ENCODE measurements at regions not wholly inside any gene's neighbourhood (a gene's known extent, or its start where the extent isn't known, plus 50 kb on each side); places are given as distances from the start of the nearest gene placed in this dataset.

DNA sequence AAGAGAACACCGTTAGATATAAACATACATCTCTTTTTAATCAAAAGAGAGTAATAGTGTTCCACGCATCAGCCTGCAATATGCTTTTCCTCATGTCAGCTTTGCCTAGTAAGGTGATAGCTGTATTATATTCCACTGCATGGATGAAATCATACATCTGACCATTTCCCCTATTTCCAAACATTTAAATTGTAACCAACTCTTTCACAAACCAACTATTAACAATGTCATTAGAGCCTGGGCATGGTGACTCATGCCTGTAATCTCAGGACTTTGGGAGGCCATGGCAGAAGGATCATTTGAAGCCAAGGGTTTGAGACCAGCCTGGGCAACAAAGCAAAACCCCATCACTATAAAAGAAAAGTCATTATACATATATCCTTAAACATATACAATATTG is 284.8 kb downstream of the BCL11A start:
- H3K9ac ChIP-seq (ENCODE audit: control insufficient read depth, insufficient read depth, low read length) = no peak overlapping the region
- DNase-seq (ENCODE audit: low read depth, low spot score) (no peak), ATAC-seq (no peak), FAIRE-seq (no peak)
- no peak overlapping the region for H3K4me2 ChIP-seq (ENCODE audit: control insufficient read depth, insufficient read depth)
- ChIA-PET RAD21 (ENCODE audit: unreplicated experiment) (no interaction called here), CTCF (no interaction called here), POLR2A (no interaction called here), SMC1A (ENCODE audit: uncharacterized antibody, unreplicated experiment) (no interaction called here)
- no peaks in the 10 kb centered on the region for H3K4me1 ChIP-seq (ENCODE audit: control insufficient read depth, insufficient read depth, low read length)
- no peaks in the 10 kb centered on the region for H4K20me1 ChIP-seq (ENCODE audit: control insufficient read depth, insufficient read depth)
- H3K4me3 ChIP-seq = no peak overlapping the region
- in situ Hi-C loops (cut with MboI) = no loop called here
- no peak overlapping the region for H2AFZ ChIP-seq (ENCODE audit: control insufficient read depth, low read depth, low read length)
- 45% methylated on average over 2 of the region's 2 CpGs for WGBS (ENCODE audit: insufficient coverage, insufficient replicate concordance, low lambda C conversion rate, missing lambda C conversion rate)
- no peak overlapping the region for H3K27ac ChIP-seq (ENCODE audit: control insufficient read depth, insufficient read depth)
- H3K27me3 ChIP-seq (replicated peaks in 1 of 2; ENCODE audit: control insufficient read depth in 2 of 2, insufficient read depth in 2 of 2, low read length in 1 of 2) = no peaks in the 10 kb centered on the region; a peak in 1 of 4 replicates
- intact Hi-C loops (cut with micrococcal nuclease; ENCODE audit: unreplicated experiment) = no loop called here
- BruUV-seq (replicated peaks) = no TSS peak
- H3K79me2 ChIP-seq (ENCODE audit: control insufficient read depth, insufficient read depth, low read length) = no peaks in the 10 kb centered on the region
- no peak for TF ChIP-seq MEF2A (IDR thresholded peaks at IDR 0.05; ENCODE audit: insufficient read depth, low read depth, low read length)
- no peak for TF ChIP-seq IRF3 (IDR thresholded peaks at IDR 0.05)
- no peak for TF ChIP-seq SMAD1 (IDR thresholded peaks at IDR 0.05; ENCODE audit: low read depth, partially characterized antibody)
- TF ChIP-seq POU2F2 (IDR thresholded peaks at IDR 0.05; ENCODE audit: borderline replicate concordance, low read depth, low read length) = no peak
- TF ChIP-seq DPF2 (IDR thresholded peaks at IDR 0.05) = no peak
- no peak for TF ChIP-seq NFYB (IDR thresholded peaks at IDR 0.05; ENCODE audit: insufficient read depth, low read depth, low read length)
- TF ChIP-seq ZSCAN29 (IDR thresholded peaks at IDR 0.05) = no peak
- TF ChIP-seq NFIC (IDR thresholded peaks at IDR 0.05; ENCODE audit: low read depth, low read length) = no peak
- no peak for TF ChIP-seq SP1 (IDR thresholded peaks at IDR 0.05; ENCODE audit: low read depth, low read length)
- TF ChIP-seq ZBED1 (IDR thresholded peaks at IDR 0.05; ENCODE audit: borderline replicate concordance) = no peak
- no peak for TF ChIP-seq MTA3 (IDR thresholded peaks at IDR 0.05; ENCODE audit: borderline replicate concordance, low read length)
- no peaks in the 10 kb centered on the region for H3K36me3 ChIP-seq (ENCODE audit: control insufficient read depth in 2 of 2, insufficient read depth in 2 of 2, low read length in 1 of 2)
- no peaks in the 10 kb centered on the region for H3K9me3 ChIP-seq (replicated peaks; ENCODE audit: control insufficient read depth, insufficient read depth, low read length)

All from GM12878 (cell line).